H1 (cell line): ENCODE measurements at regions not wholly inside any gene's neighbourhood (a gene's known extent, or its start where the extent isn't known, plus 50 kb on each side); places are given as distances from the start of the nearest gene placed in this dataset.

Experiments used
- CTCF ChIA-PET: fragments of 300-600 bp; sonication (Branson Sonifier 250); formaldehyde crosslinking; loops from one replicate; lab custom pipeline; 2021; ENCODE audit not compliant: partially characterized antibody; lab: Charles Lee
- POLR2A ChIA-PET: fragments of 300-600 bp; sonication (Branson Sonifier 250); formaldehyde crosslinking; loops from one replicate; lab custom pipeline; 2021; ENCODE audit warnings: inconsistent platforms; ENCODE audit not compliant: partially characterized antibody; lab: Charles Lee
- DNase-seq, 2 experiments: peaks; one replicate each; pipeline versions ENCODE4 v3.0.0 to v3.0.0-alpha.2; 2010 to 2022; ENCODE audit warnings: low spot score in 2 of 2, low read depth in 1 of 2, mixed read lengths in 1 of 2
- FAIRE-seq: peaks from 2 replicates; lab custom pipeline; 2011; peaks lifted over from hg19 to GRCh38; lab: Jason Lieb, UNC
- H2AFZ ChIP-seq: 2 replicates; pipeline ENCODE4 v1.8.1; 2012; ENCODE audit warnings: low read length, inconsistent platforms
- H2AK5ac ChIP-seq: 2 replicates; pipeline ENCODE4 v1.6.1; 2013; ENCODE audit warnings: low read depth, low read length
- H2BK120ac ChIP-seq: replicated peaks from 2 replicates; pipeline ENCODE3; 2013; ENCODE audit warnings: low read depth, low read length, inconsistent platforms
- H2BK12ac ChIP-seq: 2 replicates; pipeline ENCODE4 v1.6.1; 2013; ENCODE audit warnings: low read depth, low read length
- H2BK15ac ChIP-seq: 2 replicates; pipeline ENCODE4 v1.6.1; 2013; ENCODE audit warnings: low read length
- H2BK20ac ChIP-seq: 2 replicates; pipeline ENCODE4 v1.6.1; 2013; ENCODE audit warnings: low read length
- H2BK5ac ChIP-seq: 2 replicates; pipeline ENCODE4 v1.6.1; 2013; ENCODE audit warnings: low read depth, low read length
- H3K14ac ChIP-seq: 2 replicates; pipeline ENCODE4 v1.6.1; 2013; ENCODE audit warnings: inconsistent platforms; ENCODE audit not compliant: insufficient read length
- H3K18ac ChIP-seq: 2 replicates; pipeline ENCODE4 v1.6.1; 2013; ENCODE audit warnings: low read length; ENCODE audit errors: extremely low read depth
- H3K23ac ChIP-seq: 2 replicates; pipeline ENCODE4 v1.6.1; 2013; ENCODE audit warnings: inconsistent platforms; ENCODE audit not compliant: insufficient read length
- H3K23me2 ChIP-seq: 2 replicates; pipeline ENCODE4 v1.6.1; 2013; ENCODE audit warnings: low read depth, low read length
- H3K27ac ChIP-seq: 2 replicates; pipeline ENCODE4 v1.6.1; 2011; ENCODE audit warnings: low read depth, low read length, inconsistent platforms
- H3K27me3 ChIP-seq, 4 experiments: replicated peaks in 1 of 4; 1 replicate in 1 of 4; 2 replicates in 3 of 4; pipeline versions ENCODE4 v1.6.1 to v1.8.1; 2011 to 2013; ENCODE audit warnings: low read length in 3 of 4, mild to moderate bottlenecking in 3 of 4, inconsistent platforms in 2 of 4, mixed read lengths in 2 of 4, moderate library complexity in 1 of 4; ENCODE audit not compliant: control insufficient read depth in 3 of 4, insufficient read depth in 3 of 4; ENCODE audit errors: extremely low read depth in 1 of 4
- H3K36me3 ChIP-seq, 4 experiments: 2 replicates each; pipeline versions ENCODE4 v1.6.1 to v1.8.1; 2011 to 2013; ENCODE audit warnings: mild to moderate bottlenecking in 4 of 4, low read length in 3 of 4, moderate library complexity in 2 of 4, control low read depth in 1 of 4, inconsistent platforms in 1 of 4; ENCODE audit not compliant: insufficient read depth in 4 of 4, control insufficient read depth in 2 of 4
- H3K4ac ChIP-seq: replicated peaks from 2 replicates; pipeline ENCODE3; 2013; ENCODE audit warnings: low read length, low read depth, mixed read lengths, inconsistent platforms; ENCODE audit not compliant: insufficient read length
- H3K4me1 ChIP-seq, 4 experiments: replicated peaks in 1 of 4; 1 replicate in 1 of 4; 2 replicates in 3 of 4; pipeline versions ENCODE4 v1.6.1 to v1.8.1; 2011 to 2013; ENCODE audit warnings: low read length in 3 of 4, inconsistent platforms in 2 of 4, mixed read lengths in 1 of 4; ENCODE audit not compliant: insufficient read depth in 4 of 4, control insufficient read depth in 3 of 4
- H3K4me2 ChIP-seq, 2 experiments: 2 replicates each; pipeline versions ENCODE4 v1.6.1 to v1.8.1; 2011 to 2013; ENCODE audit warnings: low read depth in 2 of 2, low read length in 2 of 2, control low read depth in 1 of 2, inconsistent platforms in 1 of 2, mild to moderate bottlenecking in 1 of 2; ENCODE audit not compliant: insufficient read depth in 1 of 2
- H3K4me3 ChIP-seq, 4 experiments: fragments of 200-600, 300-600 bp in 1 of 4; sonication (generic), shearing (Covaris generic), sonication (Bioruptor Twin) in 1 of 4; 2 replicates each; pipeline versions ENCODE4 v1.5.1 to v1.8.1; 2011 to 2016; ENCODE audit warnings: low read length in 4 of 4, low read depth in 3 of 4, control low read depth in 2 of 4, inconsistent platforms in 2 of 4, mild to moderate bottlenecking in 2 of 4, mixed read lengths in 1 of 4, moderate library complexity in 1 of 4; ENCODE audit not compliant: insufficient read depth in 2 of 4; ENCODE audit errors: extremely low read depth in 1 of 4
- H3K56ac ChIP-seq: replicated peaks from 2 replicates; pipeline ENCODE3; 2013; ENCODE audit warnings: low read depth, mild to moderate bottlenecking, mixed read lengths, low read length, inconsistent platforms; ENCODE audit not compliant: insufficient read length
- H3K79me1 ChIP-seq: 2 replicates; pipeline ENCODE4 v1.6.1; 2013; ENCODE audit warnings: low read depth, low read length, control low read depth
- H3K79me2 ChIP-seq, 2 experiments: 2 replicates each; pipeline versions ENCODE4 v1.6.1 to v1.8.1; 2012 to 2013; ENCODE audit warnings: low read length in 2 of 2, mild to moderate bottlenecking in 2 of 2, inconsistent platforms in 1 of 2; ENCODE audit not compliant: insufficient read depth in 2 of 2, control insufficient read depth in 1 of 2
- H3K9ac ChIP-seq, 4 experiments: replicated peaks in 1 of 4; 1 replicate in 1 of 4; 2 replicates in 3 of 4; pipeline versions ENCODE4 v1.6.1 to v1.8.1; 2011 to 2013; ENCODE audit warnings: low read depth in 3 of 4, low read length in 3 of 4, control low read depth in 2 of 4, mild to moderate bottlenecking in 2 of 4, moderate library complexity in 2 of 4, inconsistent platforms in 1 of 4; ENCODE audit errors: extremely low read depth in 1 of 4
- H3K9me3 ChIP-seq, 2 experiments: 2 replicates each; pipeline versions ENCODE4 v1.6.1 to v1.8.1; 2012 to 2013; ENCODE audit warnings: mild to moderate bottlenecking in 2 of 2, moderate library complexity in 2 of 2, control low read depth in 1 of 2, inconsistent platforms in 1 of 2, low read depth in 1 of 2, low read length in 1 of 2, mixed read lengths in 1 of 2; ENCODE audit not compliant: insufficient read depth in 2 of 2
- H4K20me1 ChIP-seq, 2 experiments: replicated peaks in 1 of 2; 2 replicates each; pipeline versions ENCODE3 to v1.8.1; 2011 to 2013; ENCODE audit warnings: inconsistent platforms in 2 of 2, low read length in 2 of 2, mild to moderate bottlenecking in 1 of 2; ENCODE audit not compliant: insufficient read depth in 2 of 2, control insufficient read depth in 1 of 2
- H4K5ac ChIP-seq: 2 replicates; pipeline ENCODE4 v1.6.1; 2013; ENCODE audit warnings: low read length, low read depth, mixed read lengths, inconsistent platforms; ENCODE audit not compliant: insufficient read length
- H4K8ac ChIP-seq: 2 replicates; pipeline ENCODE4 v1.8.0; 2013; ENCODE audit warnings: mild to moderate bottlenecking, moderate library complexity, low read length, inconsistent platforms; ENCODE audit not compliant: insufficient read depth; ENCODE audit errors: extremely low read depth
- H4K91ac ChIP-seq: replicated peaks from 2 replicates; pipeline ENCODE3; 2013; ENCODE audit warnings: low read length, mixed read lengths, inconsistent platforms; ENCODE audit not compliant: insufficient read length
- JUND ChIP-seq: IDR thresholded peaks from 2 replicates; pipeline ENCODE4 v1.6.1; 2011; ENCODE audit warnings: mild to moderate bottlenecking, improper control_type of control experiment, low read length
- TEAD4 ChIP-seq: IDR thresholded peaks from 2 replicates; pipeline ENCODE4 v1.6.1; 2012; ENCODE audit warnings: low read depth, low read length, inconsistent platforms, mixed read lengths
- WGBS, 2 experiments: shearing (Covaris generic) in 1 of 2; methylation state at CpG; one replicate each; pipeline versions ENCODE4 v1.1.6 to v1.1.7; 2013 to 2015; ENCODE audit warnings: low lambda C conversion rate in 2 of 2, mixed read lengths in 2 of 2, inconsistent platforms in 1 of 2, low coverage in 1 of 2, missing lambda C conversion rate in 1 of 2; ENCODE audit not compliant: insufficient replicate concordance in 2 of 2, insufficient coverage in 1 of 2, insufficient read length in 1 of 2; ENCODE audit errors: extremely low coverage in 1 of 2, missing lambda C conversion rate in 1 of 2; 5-methylcytosine and 5-hydroxymethylcytosine counted together

DNA sequence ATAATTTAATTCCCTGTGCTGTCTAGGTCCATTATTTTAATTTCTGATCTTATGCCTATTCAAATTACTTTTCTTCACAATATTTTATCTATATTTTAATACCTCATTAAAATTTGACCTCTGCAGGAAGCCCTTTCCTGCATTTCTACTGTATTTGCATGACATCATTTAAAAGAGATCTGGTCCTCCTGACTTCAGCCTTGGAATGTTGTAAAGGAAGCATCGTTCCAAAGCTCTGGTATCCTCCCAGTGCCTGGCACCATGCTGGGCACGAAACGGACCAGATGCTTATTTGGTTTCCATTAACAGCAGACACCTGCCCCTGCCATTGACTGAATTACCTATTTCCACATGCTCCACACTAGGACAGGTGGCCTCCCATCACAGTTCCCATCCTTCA, 247.5 kb downstream of the KLF6 start:
- Histone ChIP-seq H3K56ac (no peak overlapping the region), H3K4me3 (no peak overlapping the region), H2BK20ac (no peak overlapping the region), H2BK5ac (no peak overlapping the region), H3K18ac (no peak overlapping the region), H2AK5ac (no peak overlapping the region), H4K20me1 (no peaks in the 10 kb centered on the region)
- 83% methylated on average over 3 of the region's 3 CpGs; no CpG with 5 or more reads in 1 of the 2 experiments for WGBS, 2 experiments
- CTCF ChIA-PET = no interaction called here
- no peak for TF ChIP-seq JUND
- TF ChIP-seq TEAD4 = peak; percentile 10; the same call in 1 of the 2 replicates
- TF ChIP-seq, all 59 proteins: peak for 1
- Histone ChIP-seq H2BK15ac (no peak overlapping the region), H2BK12ac (no peak overlapping the region), H3K23me2 (no peaks in the 10 kb centered on the region), H3K4me2 (no peak overlapping the region), H3K27ac (no peak overlapping the region), H3K27me3 (no peaks in the 10 kb centered on the region; a peak in 1 of 7 replicates), H4K91ac (no peak overlapping the region), H3K4ac (no peak overlapping the region), H3K14ac (no peak overlapping the region), H3K4me1 (no peaks in the 10 kb centered on the region; a peak in 1 of 7 replicates), H3K23ac (no peak overlapping the region), H4K5ac (no peak overlapping the region), H3K79me2 (no peaks in the 10 kb centered on the region), H3K9me3 (no peaks in the 10 kb centered on the region), H2AFZ (no peak overlapping the region), H3K79me1 (no peaks in the 10 kb centered on the region), H3K9ac (no peak overlapping the region), H2BK120ac (no peak overlapping the region), H3K36me3 (no peaks in the 10 kb centered on the region), H4K8ac (no peak overlapping the region)
- FAIRE-seq = no peak
- DNase-seq = no peak
- POLR2A ChIA-PET = no interaction called here
